ENCODE measurements at regions not wholly inside any gene's neighbourhood (a gene's known extent, or its start where the extent isn't known, plus 50 kb on each side); places are given as distances from the start of the nearest gene placed in this dataset.

DNA sequence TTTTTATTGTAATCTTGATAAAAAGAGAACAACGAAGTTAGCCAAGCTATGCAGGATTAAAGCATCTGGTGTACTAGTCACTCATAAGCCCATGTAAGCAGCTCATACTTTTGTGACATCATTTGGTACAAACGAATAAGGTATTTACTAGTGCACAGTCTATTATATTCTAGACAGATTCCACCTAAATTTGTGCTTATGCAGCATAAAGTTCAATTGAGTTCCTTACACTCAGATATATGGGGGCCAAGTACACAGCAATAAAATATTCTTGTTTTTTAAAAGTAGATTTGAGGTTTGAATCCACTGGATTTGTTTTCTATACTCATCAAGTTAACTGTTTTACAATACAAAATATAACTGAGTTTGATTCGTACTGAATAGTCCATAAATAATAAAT is 1621.2 kb downstream of the MAT2B start:
- H3K27me3 ChIP-seq (ENCODE audit: low read length) = no peaks in the 10 kb centered on the region
- H3K27ac ChIP-seq (ENCODE audit: low read depth, low read length) = no peak overlapping the region
- H4K20me1 ChIP-seq (ENCODE audit: low read depth, low read length) = no peaks in the 10 kb centered on the region
- H2AFZ ChIP-seq (ENCODE audit: low read depth, low read length, severe bottlenecking) = no peak overlapping the region
- H3K36me3 ChIP-seq (ENCODE audit: low read length) = no peaks in the 10 kb centered on the region
- H3K9ac ChIP-seq (ENCODE audit: low read length) = no peak overlapping the region
- no peak overlapping the region for H3K4me2 ChIP-seq (ENCODE audit: low read depth, low read length, poor library complexity, severe bottlenecking)
- no peaks in the 10 kb centered on the region for H3K9me3 ChIP-seq (ENCODE audit: insufficient read depth, low read length)
- H3F3A ChIP-seq (ENCODE audit: insufficient read depth) = no peaks in the 10 kb centered on the region
- TF ChIP-seq EZH2phosphoT487 (conservative IDR thresholded peaks at IDR 0.05; ENCODE audit: low read length) = no peak
- no peak for TF ChIP-seq CTCF (IDR thresholded peaks at IDR 0.05; ENCODE audit: insufficient read depth, low read length, poor library complexity, severe bottlenecking)
- H3K9me2 ChIP-seq (replicated peaks; ENCODE audit: insufficient read depth, low read length) = no peaks in the 10 kb centered on the region
- no peak overlapping the region for H3K4me3 ChIP-seq (ENCODE audit: insufficient read depth, low read length, poor library complexity, severe bottlenecking)
- H3K79me2 ChIP-seq (ENCODE audit: insufficient read depth, low read length) = no peaks in the 10 kb centered on the region

DNA sequence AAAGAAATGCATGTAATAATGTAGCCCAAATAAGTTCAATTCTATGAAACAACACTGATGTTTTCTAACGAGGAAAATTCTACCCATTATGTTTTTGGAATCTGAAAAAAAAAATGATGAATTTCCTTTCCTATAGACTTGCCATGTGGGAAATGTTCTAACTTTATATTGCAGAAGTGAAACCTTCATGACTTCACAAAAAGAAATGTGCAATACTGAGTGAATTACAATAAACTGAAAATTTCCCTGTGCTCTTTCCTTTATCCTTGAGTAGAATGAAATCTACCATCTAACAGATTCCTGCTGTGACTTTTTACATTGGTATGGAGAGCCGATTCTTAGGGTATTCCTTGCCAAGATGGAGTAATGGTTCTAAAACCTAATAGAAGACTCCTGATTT is 1622.5 kb downstream of the MAT2B start:
- no peak overlapping the region for H3K9ac ChIP-seq (ENCODE audit: low read length)
- TF ChIP-seq EZH2phosphoT487 (conservative IDR thresholded peaks at IDR 0.05; ENCODE audit: low read length) = no peak
- TF ChIP-seq CTCF (IDR thresholded peaks at IDR 0.05; ENCODE audit: insufficient read depth, low read length, poor library complexity, severe bottlenecking) = no peak
- no peaks in the 10 kb centered on the region for H4K20me1 ChIP-seq (ENCODE audit: low read depth, low read length)
- no peak overlapping the region for H3K4me2 ChIP-seq (ENCODE audit: low read depth, low read length, poor library complexity, severe bottlenecking)
- H3K4me3 ChIP-seq (ENCODE audit: insufficient read depth, low read length, poor library complexity, severe bottlenecking) = no peak overlapping the region
- H3F3A ChIP-seq (ENCODE audit: insufficient read depth) = no peaks in the 10 kb centered on the region
- no peaks in the 10 kb centered on the region for H3K9me3 ChIP-seq (ENCODE audit: insufficient read depth, low read length)
- no peak overlapping the region for H2AFZ ChIP-seq (ENCODE audit: low read depth, low read length, severe bottlenecking)
- H3K79me2 ChIP-seq (ENCODE audit: insufficient read depth, low read length) = no peaks in the 10 kb centered on the region
- no peaks in the 10 kb centered on the region for H3K27me3 ChIP-seq (ENCODE audit: low read length)
- no peaks in the 10 kb centered on the region for H3K36me3 ChIP-seq (ENCODE audit: low read length)
- H3K27ac ChIP-seq (ENCODE audit: low read depth, low read length) = no peak overlapping the region
- H3K9me2 ChIP-seq (replicated peaks; ENCODE audit: insufficient read depth, low read length) = no peaks in the 10 kb centered on the region

- no peaks in the 10 kb centered on the region for H3K9me2 ChIP-seq (replicated peaks; ENCODE audit: insufficient read depth, low read length)
- H3F3A ChIP-seq (ENCODE audit: insufficient read depth) = no peaks in the 10 kb centered on the region
- H3K4me3 ChIP-seq (ENCODE audit: insufficient read depth, low read length, poor library complexity, severe bottlenecking) = no peak overlapping the region
- H3K36me3 ChIP-seq (ENCODE audit: low read length) = no peaks in the 10 kb centered on the region
- no peak overlapping the region for H2AFZ ChIP-seq (ENCODE audit: low read depth, low read length, severe bottlenecking)
- H3K27ac ChIP-seq (ENCODE audit: low read depth, low read length) = no peak overlapping the region
- H3K9ac ChIP-seq (ENCODE audit: low read length) = no peak overlapping the region
- no peak overlapping the region for H3K4me2 ChIP-seq (ENCODE audit: low read depth, low read length, poor library complexity, severe bottlenecking)
- H3K79me2 ChIP-seq (ENCODE audit: insufficient read depth, low read length) = no peaks in the 10 kb centered on the region
- H3K27me3 ChIP-seq (ENCODE audit: low read length) = no peaks in the 10 kb centered on the region
- H4K20me1 ChIP-seq (ENCODE audit: low read depth, low read length) = no peaks in the 10 kb centered on the region
- H3K9me3 ChIP-seq (ENCODE audit: insufficient read depth, low read length) = no peaks in the 10 kb centered on the region
- TF ChIP-seq CTCF (IDR thresholded peaks at IDR 0.05; ENCODE audit: insufficient read depth, low read length, poor library complexity, severe bottlenecking) (no peak), EZH2phosphoT487 (conservative IDR thresholded peaks at IDR 0.05; ENCODE audit: low read length) (no peak)
Observed at GRCh38 chr5:165130656-165131055, 1625.2 kb downstream of the MAT2B start.

All from SU-DHL-6 (cell line).